OCI-LY1 (cell line): ENCODE measurements at regions not wholly inside any gene's neighbourhood (a gene's known extent, or its start where the extent isn't known, plus 50 kb on each side); places are given as distances from the start of the nearest gene placed in this dataset.

ENCODE experiments used
- H2AFZ ChIP-seq: fragments of 200-600 bp; sonication (generic), shearing (Covaris generic); 2 replicates; pipeline ENCODE4 v1.6.0; 2014; ENCODE audit warnings: antibody characterized with exemption, mild to moderate bottlenecking, low read length
- H3F3A ChIP-seq: fragments of 200-600 bp; sonication (generic), shearing (Covaris generic); 2 replicates; pipeline ENCODE4 v1.6.0; 2014; ENCODE audit warnings: mild to moderate bottlenecking, antibody characterized with exemption, low read length, moderate library complexity; ENCODE audit not compliant: insufficient read depth
- H3K27ac ChIP-seq: fragments of 200-600 bp; sonication (generic); 2 replicates; pipeline ENCODE4 v1.5.1; 2014; ENCODE audit warnings: low read length, mixed run types, mild to moderate bottlenecking, low read depth; ENCODE audit not compliant: poor library complexity, severe bottlenecking
- H3K27me3 ChIP-seq: fragments of 200-600 bp; sonication (generic); 2 replicates; pipeline ENCODE4 v1.6.0; 2014; ENCODE audit warnings: antibody characterized with exemption, mild to moderate bottlenecking, low read length, moderate library complexity; ENCODE audit not compliant: insufficient read depth
- H3K36me3 ChIP-seq: fragments of 200-600 bp; sonication (generic); 2 replicates; pipeline ENCODE4 v1.6.1; 2014; ENCODE audit warnings: mild to moderate bottlenecking, antibody characterized with exemption, low read length, moderate library complexity, mixed read lengths; ENCODE audit not compliant: insufficient read depth
- H3K4me1 ChIP-seq: fragments of 200-600 bp; sonication (generic); 2 replicates; pipeline ENCODE4 v1.5.1; 2014; ENCODE audit warnings: mild to moderate bottlenecking, low read length, moderate library complexity; ENCODE audit not compliant: insufficient read depth, severe bottlenecking
- H3K4me2 ChIP-seq: fragments of 200-600 bp; sonication (generic), shearing (Covaris generic); 2 replicates; pipeline ENCODE4 v1.6.1; 2014; ENCODE audit warnings: low read length
- H3K4me3 ChIP-seq: fragments of 200-600 bp; sonication (generic); 2 replicates; pipeline ENCODE4 v1.5.1; 2014; ENCODE audit warnings: low read length, low read depth, mild to moderate bottlenecking, mixed read lengths; ENCODE audit not compliant: poor library complexity, severe bottlenecking
- H3K79me2 ChIP-seq: fragments of 200-600 bp; shearing (Covaris generic); 2 replicates; pipeline ENCODE4 v1.6.1; 2016; ENCODE audit warnings: mixed run types, low read length, mixed read lengths; ENCODE audit not compliant: insufficient read depth
- H3K9ac ChIP-seq: fragments of 200-600 bp; sonication (generic), shearing (Covaris generic); 2 replicates; pipeline ENCODE4 v1.6.1; 2014; ENCODE audit warnings: mild to moderate bottlenecking, low read length, mixed read lengths
- H3K9me2 ChIP-seq: fragments of 200-600 bp; sonication (generic), shearing (Covaris generic); 2 replicates; pipeline ENCODE4 v1.6.1; 2014; ENCODE audit warnings: low read depth, mild to moderate bottlenecking, low read length, mixed read lengths
- H3K9me3 ChIP-seq: fragments of 200-600 bp; shearing (Covaris generic); 2 replicates; pipeline ENCODE4 v1.6.1; 2014; ENCODE audit warnings: low read length, mixed read lengths
- H4K20me1 ChIP-seq: fragments of 200-600 bp; sonication (generic), shearing (Covaris generic); 2 replicates; pipeline ENCODE4 v1.6.0; 2016; ENCODE audit warnings: mild to moderate bottlenecking, low read length; ENCODE audit not compliant: insufficient read depth
- CTCF ChIP-seq: fragments of 200-600 bp; sonication (generic), shearing (Covaris generic); IDR thresholded peaks from 2 replicates; pipeline ENCODE4 v1.5.1; 2017; ENCODE audit warnings: mild to moderate bottlenecking, antibody characterized with exemption, low read length, moderate library complexity, mixed read lengths
- EZH2 ChIP-seq: fragments of 200-600 bp; sonication (generic), shearing (Covaris generic); IDR thresholded peaks from 2 replicates; pipeline ENCODE4 v1.8.0; 2017; ENCODE audit warnings: borderline replicate concordance, mixed run types, mild to moderate bottlenecking, antibody characterized with exemption, low read length, moderate library complexity, mixed read lengths

- no peak overlapping the region for H2AFZ ChIP-seq
- no peaks in the 10 kb centered on the region for H3K79me2 ChIP-seq
- no peaks in the 10 kb centered on the region for H4K20me1 ChIP-seq
- H3K27ac ChIP-seq = no peak overlapping the region
- no peaks in the 10 kb centered on the region for H3K36me3 ChIP-seq
- no peak overlapping the region for H3K4me3 ChIP-seq
- H3K9ac ChIP-seq = no peak overlapping the region
- H3K9me3 ChIP-seq = no peaks in the 10 kb centered on the region
- TF ChIP-seq CTCF (no peak), EZH2 (no peak)
- no peaks in the 10 kb centered on the region for H3K27me3 ChIP-seq
- no peaks in the 10 kb centered on the region for H3F3A ChIP-seq
- H3K9me2 ChIP-seq = no peaks in the 10 kb centered on the region
- no peaks in the 10 kb centered on the region for H3K4me1 ChIP-seq
- H3K4me2 ChIP-seq = no peak overlapping the region
Measured at GRCh38 chr13:59120297-59120843, 1043.4 kb downstream of the DIAPH3 start.

- no peak overlapping the region for H3K9ac ChIP-seq
- no peak overlapping the region for H3K27ac ChIP-seq
- H3F3A ChIP-seq = no peaks in the 10 kb centered on the region
- no peak overlapping the region for H2AFZ ChIP-seq
- no peaks in the 10 kb centered on the region for H3K36me3 ChIP-seq
- H3K4me1 ChIP-seq = no peaks in the 10 kb centered on the region
- TF ChIP-seq EZH2 (no peak), CTCF (no peak)
- H3K79me2 ChIP-seq = no peaks in the 10 kb centered on the region
- no peak overlapping the region for H3K4me3 ChIP-seq
- no peaks in the 10 kb centered on the region for H4K20me1 ChIP-seq
- no peaks in the 10 kb centered on the region for H3K9me2 ChIP-seq
- no peaks in the 10 kb centered on the region for H3K9me3 ChIP-seq
- no peak overlapping the region for H3K4me2 ChIP-seq
- no peaks in the 10 kb centered on the region for H3K27me3 ChIP-seq
Measured at GRCh38 chr13:59121507-59121906, 1042.2 kb downstream of the DIAPH3 start.

GRCh38 chr13:59126474-59126873, 1037.3 kb downstream of the DIAPH3 start:
- no peak for TF ChIP-seq EZH2
- no peak for TF ChIP-seq CTCF
- H3K27ac ChIP-seq = no peak overlapping the region
- no peak overlapping the region for H3K9ac ChIP-seq
- H3K9me3 ChIP-seq = no peaks in the 10 kb centered on the region
- no peaks in the 10 kb centered on the region for H3K9me2 ChIP-seq
- H3K27me3 ChIP-seq = no peaks in the 10 kb centered on the region
- no peak overlapping the region for H3K4me3 ChIP-seq
- H3K79me2 ChIP-seq = no peaks in the 10 kb centered on the region
- no peaks in the 10 kb centered on the region for H4K20me1 ChIP-seq
- H3F3A ChIP-seq = no peaks in the 10 kb centered on the region
- H3K4me1 ChIP-seq = no peaks in the 10 kb centered on the region
- H2AFZ ChIP-seq = no peak overlapping the region
- H3K4me2 ChIP-seq = no peak overlapping the region
- H3K36me3 ChIP-seq = no peaks in the 10 kb centered on the region
